ENCODE measurements at regions not wholly inside any gene's neighbourhood (a gene's known extent, or its start where the extent isn't known, plus 50 kb on each side); places are given as distances from the start of the nearest gene placed in this dataset.

DNA sequence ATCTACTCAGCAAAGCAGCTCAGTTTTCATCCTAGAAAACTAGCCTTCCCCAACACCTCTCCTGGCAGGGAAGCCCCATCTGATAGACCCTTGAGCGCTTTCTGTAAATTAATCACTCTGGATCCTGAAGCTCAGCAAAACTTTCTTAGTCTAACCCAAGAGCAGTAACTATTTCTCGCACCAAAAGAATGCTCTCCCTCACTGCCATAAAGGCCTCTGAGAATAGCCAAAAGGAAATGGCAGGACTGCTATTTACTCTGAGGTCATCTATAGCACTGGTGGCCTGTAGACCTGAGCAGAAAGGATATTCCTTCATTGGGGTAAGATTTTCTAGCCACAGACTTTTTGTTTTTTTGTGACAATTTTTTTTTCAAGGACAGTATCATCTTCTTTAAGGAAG is 345.8 kb upstream of the ADAMTS9 start:
- Histone ChIP-seq H3K27me3 (replicated peaks; ENCODE audit: insufficient read depth) (no peaks in the 10 kb centered on the region), H3K36me3 (no peaks in the 10 kb centered on the region), H3K4me3 (no peak overlapping the region), H3K27ac (no peak overlapping the region), H3K9me3 (no peaks in the 10 kb centered on the region), H3K4me1 (ENCODE audit: control insufficient read depth in 1 of 2, low read depth in 2 of 2) (no peaks in the 10 kb centered on the region)
- TF ChIP-seq, protein P1, sequence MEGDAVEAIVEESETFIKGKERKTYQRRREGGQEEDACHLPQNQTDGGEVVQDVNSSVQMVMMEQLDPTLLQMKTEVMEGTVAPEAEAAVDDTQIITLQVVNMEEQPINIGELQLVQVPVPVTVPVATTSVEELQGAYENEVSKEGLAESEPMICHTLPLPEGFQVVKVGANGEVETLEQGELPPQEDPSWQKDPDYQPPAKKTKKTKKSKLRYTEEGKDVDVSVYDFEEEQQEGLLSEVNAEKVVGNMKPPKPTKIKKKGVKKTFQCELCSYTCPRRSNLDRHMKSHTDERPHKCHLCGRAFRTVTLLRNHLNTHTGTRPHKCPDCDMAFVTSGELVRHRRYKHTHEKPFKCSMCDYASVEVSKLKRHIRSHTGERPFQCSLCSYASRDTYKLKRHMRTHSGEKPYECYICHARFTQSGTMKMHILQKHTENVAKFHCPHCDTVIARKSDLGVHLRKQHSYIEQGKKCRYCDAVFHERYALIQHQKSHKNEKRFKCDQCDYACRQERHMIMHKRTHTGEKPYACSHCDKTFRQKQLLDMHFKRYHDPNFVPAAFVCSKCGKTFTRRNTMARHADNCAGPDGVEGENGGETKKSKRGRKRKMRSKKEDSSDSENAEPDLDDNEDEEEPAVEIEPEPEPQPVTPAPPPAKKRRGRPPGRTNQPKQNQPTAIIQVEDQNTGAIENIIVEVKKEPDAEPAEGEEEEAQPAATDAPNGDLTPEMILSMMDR (IDR thresholded peaks at IDR 0.05) = no peak
- DNase-seq (ENCODE audit: low spot score) (no peak), ATAC-seq (ENCODE audit: insufficient number of reproducible peaks, low FRiP score, low read depth) (no peak)

DNA sequence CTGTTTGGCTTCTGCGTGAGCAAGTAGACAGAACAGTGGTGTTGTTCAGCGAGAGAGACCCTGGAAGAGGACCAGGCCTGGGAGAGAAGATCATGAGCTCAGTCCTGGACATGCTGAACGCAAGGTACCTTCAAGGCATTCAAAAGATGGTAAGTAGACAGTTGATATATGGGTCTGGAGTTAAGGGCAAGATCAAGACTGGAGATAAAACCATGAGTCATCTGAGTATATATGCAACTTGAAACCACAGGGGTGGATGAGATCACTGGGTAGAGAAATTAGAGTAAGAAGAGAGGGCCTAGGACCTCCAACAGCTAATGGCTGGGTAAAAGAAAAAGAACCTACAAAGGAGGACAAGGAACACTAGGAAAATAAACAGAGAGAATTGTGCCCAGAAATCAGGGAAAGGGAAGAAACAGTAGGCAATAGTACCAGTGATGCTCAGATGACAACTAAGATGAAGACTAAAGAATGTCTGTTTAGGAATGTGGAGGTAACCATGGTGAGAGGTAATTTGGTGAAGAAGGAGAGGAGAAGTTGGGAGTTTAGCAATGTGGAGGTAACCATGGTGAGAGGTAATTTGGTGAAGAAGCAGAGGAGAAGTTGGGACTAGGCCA is 343.2 kb upstream of the ADAMTS9 start:
- Histone ChIP-seq H3K36me3 (no peaks in the 10 kb centered on the region), H3K27me3 (replicated peaks; ENCODE audit: insufficient read depth) (no peaks in the 10 kb centered on the region), H3K27ac (no peak overlapping the region), H3K4me3 (no peak overlapping the region), H3K9me3 (no peaks in the 10 kb centered on the region), H3K4me1 (ENCODE audit: control insufficient read depth in 1 of 2, low read depth in 2 of 2) (no peaks in the 10 kb centered on the region)
- DNase-seq (ENCODE audit: low spot score) = no peak
- no peak for ATAC-seq (ENCODE audit: insufficient number of reproducible peaks, low FRiP score, low read depth)
- TF ChIP-seq, protein P1 (IDR thresholded peaks at IDR 0.05) = no peak

DNA sequence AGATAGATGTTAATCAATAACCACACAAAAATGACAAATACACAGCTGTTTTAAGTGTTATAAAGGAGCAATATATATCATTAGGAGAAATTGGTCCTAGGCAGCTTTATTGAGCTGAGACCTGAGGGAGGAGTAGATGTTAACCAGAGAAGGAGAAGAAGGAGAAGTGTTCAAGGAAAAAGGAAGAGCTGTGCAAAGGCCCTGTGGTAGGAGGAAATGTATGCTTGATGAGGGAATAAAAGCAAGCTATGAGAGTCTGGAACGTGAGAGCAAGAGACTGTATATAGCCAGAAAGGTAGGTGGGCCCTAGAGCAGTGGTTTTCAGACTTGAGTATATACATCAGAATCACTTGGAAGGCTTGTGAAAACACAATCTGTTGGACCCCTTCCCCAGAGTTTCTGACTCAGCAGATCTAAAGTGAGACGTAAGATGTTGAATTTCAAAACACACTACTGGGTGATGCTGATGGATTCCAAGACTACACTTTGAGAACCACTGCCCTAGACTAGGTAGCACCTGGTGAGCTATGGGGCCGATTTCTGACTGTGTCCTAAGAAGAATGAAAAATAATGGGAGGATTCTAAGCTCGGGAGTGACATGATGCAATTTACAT is 342.3 kb upstream of the ADAMTS9 start:
- Histone ChIP-seq H3K4me1 (ENCODE audit: control insufficient read depth in 1 of 2, low read depth in 2 of 2) (no peaks in the 10 kb centered on the region), H3K9me3 (no peaks in the 10 kb centered on the region), H3K27ac (no peak overlapping the region), H3K4me3 (no peak overlapping the region), H3K36me3 (no peaks in the 10 kb centered on the region), H3K27me3 (replicated peaks; ENCODE audit: insufficient read depth) (no peaks in the 10 kb centered on the region)
- ATAC-seq (ENCODE audit: insufficient number of reproducible peaks, low FRiP score, low read depth) (no peak), DNase-seq (ENCODE audit: low spot score) (no peak)
- TF ChIP-seq, protein P1 (IDR thresholded peaks at IDR 0.05) = no peak

DNA sequence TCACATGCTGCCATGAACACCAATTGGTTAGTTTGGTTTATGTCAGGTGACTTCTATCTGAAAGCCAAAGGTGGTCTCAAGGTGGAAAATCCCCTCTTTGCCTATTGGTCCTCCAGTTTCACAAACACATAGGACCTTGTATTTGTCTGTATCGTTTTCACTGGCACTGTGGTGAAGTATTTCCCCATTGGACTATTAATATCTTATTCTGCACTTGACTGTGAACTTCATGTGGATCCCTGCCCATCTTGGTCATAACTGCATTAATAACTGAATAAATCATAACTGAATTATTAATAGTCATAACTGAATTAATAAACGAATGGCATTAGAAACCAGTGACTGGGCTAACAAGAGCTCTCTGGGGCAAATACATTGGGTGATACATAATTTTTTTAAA is 341.3 kb upstream of the ADAMTS9 start:
- H3K27me3 ChIP-seq (replicated peaks; ENCODE audit: insufficient read depth) = no peaks in the 10 kb centered on the region
- TF ChIP-seq, protein P1 (IDR thresholded peaks at IDR 0.05) = no peak
- no peaks in the 10 kb centered on the region for H3K4me1 ChIP-seq (ENCODE audit: control insufficient read depth in 1 of 2, low read depth in 2 of 2)
- no peak for DNase-seq (ENCODE audit: low spot score)
- H3K9me3 ChIP-seq = no peaks in the 10 kb centered on the region
- ATAC-seq (ENCODE audit: insufficient number of reproducible peaks, low FRiP score, low read depth) = no peak
- H3K4me3 ChIP-seq = no peak overlapping the region
- no peaks in the 10 kb centered on the region for H3K36me3 ChIP-seq
- H3K27ac ChIP-seq = no peak overlapping the region

DNA sequence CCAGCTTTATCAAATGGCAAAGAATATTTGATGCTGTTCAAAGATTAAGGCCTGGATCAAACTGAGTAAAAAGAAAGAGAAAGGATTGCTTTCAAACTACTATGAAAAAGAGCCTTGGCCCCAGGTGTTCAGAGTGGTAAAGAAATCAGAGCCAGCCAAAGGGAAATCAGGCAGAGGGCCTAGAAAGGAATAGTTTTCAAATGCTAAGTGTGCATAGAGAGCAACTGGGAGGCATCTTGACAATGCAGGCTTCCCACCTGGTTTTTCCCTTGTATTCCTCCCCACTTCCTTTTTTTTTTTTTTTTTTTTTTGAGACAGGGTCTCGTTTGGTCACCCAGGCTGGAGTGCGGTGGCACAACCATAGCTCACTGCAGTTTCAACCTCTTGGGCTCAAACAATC is 340.2 kb upstream of the ADAMTS9 start:
- ATAC-seq (ENCODE audit: insufficient number of reproducible peaks, low FRiP score, low read depth) = no peak
- no peak overlapping the region for H3K27ac ChIP-seq
- H3K4me1 ChIP-seq (ENCODE audit: control insufficient read depth in 1 of 2, low read depth in 2 of 2) = no peaks in the 10 kb centered on the region
- TF ChIP-seq, protein P1 (IDR thresholded peaks at IDR 0.05) = no peak
- no peak for DNase-seq (ENCODE audit: low spot score)
- no peaks in the 10 kb centered on the region for H3K9me3 ChIP-seq
- no peaks in the 10 kb centered on the region for H3K36me3 ChIP-seq
- no peaks in the 10 kb centered on the region for H3K27me3 ChIP-seq (replicated peaks; ENCODE audit: insufficient read depth)
- H3K4me3 ChIP-seq = no peak overlapping the region

Measured in thoracic aorta (tissue), 2 donors.